ENCODE measurements at regions not wholly inside any gene's neighbourhood (a gene's known extent, or its start where the extent isn't known, plus 50 kb on each side); places are given as distances from the start of the nearest gene placed in this dataset.

DNA sequence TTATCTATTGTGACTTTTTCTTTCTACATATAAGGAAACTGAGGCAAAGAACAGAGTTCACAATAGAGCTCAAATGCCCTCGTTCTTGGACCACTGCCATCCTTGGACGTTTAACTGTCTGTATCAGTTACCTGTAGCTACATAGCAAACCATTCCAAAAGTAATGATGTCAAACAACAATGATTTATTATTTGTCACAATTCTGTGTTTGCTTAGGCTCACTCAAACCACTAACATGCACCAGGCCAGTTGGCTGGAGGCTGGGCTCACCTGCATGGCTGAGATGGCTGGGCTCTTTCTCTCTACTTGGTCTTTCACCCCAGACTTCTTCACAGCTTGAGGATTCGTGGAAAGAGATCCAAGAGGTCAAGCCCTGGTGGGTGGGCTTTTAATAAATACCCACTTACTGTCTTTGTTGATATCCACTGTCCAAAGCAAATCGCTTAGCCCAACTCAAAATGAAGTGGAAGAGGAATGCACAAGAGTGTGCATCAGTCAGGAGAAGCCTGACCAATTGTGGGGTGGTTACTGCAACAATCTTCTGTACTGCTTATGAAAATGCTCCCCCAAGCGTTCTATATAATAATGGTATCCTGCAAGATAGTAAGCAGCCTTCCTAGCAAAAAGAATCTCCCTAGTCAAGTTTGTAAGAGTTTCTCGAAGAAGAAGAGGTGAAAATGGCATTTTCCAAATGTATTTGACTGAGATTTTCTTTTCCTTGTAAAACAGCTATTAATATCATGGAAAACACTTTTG, 163.5 kb upstream of the NT5C1B start:
- no peak overlapping the region for H3K4me3 ChIP-seq (ENCODE audit: insufficient read depth, low read depth, low read length)
- H3K4me2 ChIP-seq (ENCODE audit: low read depth, low read length), result no peak overlapping the region
- no peak overlapping the region for H2AFZ ChIP-seq (replicated peaks; ENCODE audit: low read length, poor library complexity)
- H3K79me1 ChIP-seq (ENCODE audit: low read depth in 1 of 2, low read length in 2 of 2), result no peaks in the 10 kb centered on the region
- H3K9me1 ChIP-seq (ENCODE audit: insufficient read depth, low read length), result peaks cover 4% of the 10 kb centered on the region; the same call in 1 of the 2 replicates
- dilution Hi-C loops (cut with HindIII; ENCODE audit: low sequenced_read_pairs, unreplicated experiment), result no loop called here
- intact Hi-C loops (cut with micrococcal nuclease), result loop anchor here (5.0 to 10.0 kb wide), 5 partner anchors 139 to 484 kb away; no protein-coding TSS in a partner anchor
- H2BK120ac ChIP-seq (ENCODE audit: low read depth, low read length), result no peak overlapping the region
- H4K5ac ChIP-seq (ENCODE audit: low read depth, low read length), result no peak overlapping the region
- no peaks in the 10 kb centered on the region for H3K36me3 ChIP-seq (ENCODE audit: control insufficient read depth, insufficient read depth, low read length)
- no TSS peak for BruUV-seq (replicated peaks)
- ChIA-PET CTCF (interaction anchor here (0.7 kb wide), 1 partner anchor 233 kb away, joined by 4 read pairs; no protein-coding TSS in a partner anchor), POLR2A (ENCODE audit: unreplicated experiment) (interaction anchor here (0.6 kb wide), 1 partner anchor 235 kb away, joined by 4 read pairs; no protein-coding TSS in a partner anchor)
- H3K9me3 ChIP-seq (ENCODE audit: control insufficient read depth, insufficient read depth, low read length), result no peaks in the 10 kb centered on the region
- no CpG with 5 or more reads among the region's 6 CpGs for WGBS, 2 experiments (ENCODE audit: extremely low coverage in 2 of 2, insufficient read length in 1 of 2)
- H3K4ac ChIP-seq (ENCODE audit: low read depth, low read length), result no peak overlapping the region
- no peak for ATAC-seq (ENCODE audit: low read depth)
- no peak overlapping the region for H2BK15ac ChIP-seq (ENCODE audit: low read depth, low read length)
- no peak overlapping the region for H3K27ac ChIP-seq (ENCODE audit: insufficient read depth, low read length)
- peak; percentile 24 for DNase-seq
- H3K27me3 ChIP-seq (ENCODE audit: control insufficient read depth, insufficient read depth, low read length), result no peaks in the 10 kb centered on the region
- no peak overlapping the region for H3K18ac ChIP-seq (ENCODE audit: low read depth, low read length)
- no peak overlapping the region for H3K23ac ChIP-seq (ENCODE audit: low read depth, low read length)
- TF ChIP-seq CTCF (conservative IDR thresholded peaks at IDR 0.05; ENCODE audit: low read depth, low read length), result 0 out of 2 replicates have a peak, but pooled peaks have one; percentile 26
- TF ChIP-seq RCOR1 (IDR thresholded peaks at IDR 0.05; ENCODE audit: insufficient replicate concordance, low read length), result no peak
- no peak for TF ChIP-seq MXI1 (IDR thresholded peaks at IDR 0.05; ENCODE audit: borderline replicate concordance, low read depth, low read length)
- no peak for TF ChIP-seq RFX5 (IDR thresholded peaks at IDR 0.05; ENCODE audit: low read depth, low read length)
- TF ChIP-seq, protein P1, sequence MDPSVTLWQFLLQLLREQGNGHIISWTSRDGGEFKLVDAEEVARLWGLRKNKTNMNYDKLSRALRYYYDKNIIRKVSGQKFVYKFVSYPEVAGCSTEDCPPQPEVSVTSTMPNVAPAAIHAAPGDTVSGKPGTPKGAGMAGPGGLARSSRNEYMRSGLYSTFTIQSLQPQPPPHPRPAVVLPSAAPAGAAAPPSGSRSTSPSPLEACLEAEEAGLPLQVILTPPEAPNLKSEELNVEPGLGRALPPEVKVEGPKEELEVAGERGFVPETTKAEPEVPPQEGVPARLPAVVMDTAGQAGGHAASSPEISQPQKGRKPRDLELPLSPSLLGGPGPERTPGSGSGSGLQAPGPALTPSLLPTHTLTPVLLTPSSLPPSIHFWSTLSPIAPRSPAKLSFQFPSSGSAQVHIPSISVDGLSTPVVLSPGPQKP (IDR thresholded peaks at IDR 0.05; ENCODE audit: borderline replicate concordance, low read depth, low read length), result no peak
- TF ChIP-seq POLR2A (IDR thresholded peaks at IDR 0.05; ENCODE audit: low read depth, low read length), result no peak
- no peak for TF ChIP-seq MAFK (IDR thresholded peaks at IDR 0.05; ENCODE audit: low read depth, low read length)
- TF ChIP-seq SMC3 (IDR thresholded peaks at IDR 0.05; ENCODE audit: low read depth, low read length), result 0 out of 2 replicates have a peak, but pooled peaks have one; percentile 5
- peak; percentile 24; the same call in 1 of the 2 replicates for TF ChIP-seq RAD21 (IDR thresholded peaks at IDR 0.05; ENCODE audit: low read length)
- no peak for TF ChIP-seq CHD1 (IDR thresholded peaks at IDR 0.05; ENCODE audit: low read depth, low read length)
- no peak for TF ChIP-seq FOS (IDR thresholded peaks at IDR 0.05; ENCODE audit: low read depth, low read length)
- H3K14ac ChIP-seq (replicated peaks; ENCODE audit: low read depth, low read length), result no peak overlapping the region
- H2AK9ac ChIP-seq (replicated peaks; ENCODE audit: low read depth, low read length, poor library complexity), result no peak overlapping the region
- H3K56ac ChIP-seq (ENCODE audit: extremely low read depth, insufficient read depth, low read length), result no peak overlapping the region
- no peaks in the 10 kb centered on the region for H4K20me1 ChIP-seq (ENCODE audit: insufficient read depth, low read length)
- no peak overlapping the region for H3K9ac ChIP-seq (ENCODE audit: low read depth, low read length)
- H4K8ac ChIP-seq (ENCODE audit: low read depth in 2 of 2, low read length in 2 of 2), result no peak overlapping the region
- H4K91ac ChIP-seq (ENCODE audit: insufficient read depth, low read depth, low read length), result no peak overlapping the region
- in situ Hi-C loops (cut with MboI; ENCODE audit: low sequenced_read_pairs), result no loop called here
- no peak overlapping the region for H2BK5ac ChIP-seq (ENCODE audit: low read depth, low read length, poor library complexity, severe bottlenecking)
- peaks cover 5% of the 10 kb centered on the region; the same call in 1 of the 2 replicates for H3K4me1 ChIP-seq (ENCODE audit: control insufficient read depth, insufficient read depth, low read length)
- no peak overlapping the region for H2AK5ac ChIP-seq (ENCODE audit: low read depth, low read length)
- no peak overlapping the region for H2BK20ac ChIP-seq (ENCODE audit: low read depth, low read length)

All from IMR-90 (cell line).